NCI-H69 (cell line): ENCODE measurements at regions not wholly inside any gene's neighbourhood (a gene's known extent, or its start where the extent isn't known, plus 50 kb on each side); places are given as distances from the start of the nearest gene placed in this dataset.

Experiments used
- DNase-seq: peaks from one replicate; lab custom pipeline; 2025; lab: John Stamatoyannopoulos, UW

GRCh38 chr6:126529637-126530362 is 189.9 kb downstream of the CENPW start:
- DNase-seq: peak; percentile 56

DNA sequence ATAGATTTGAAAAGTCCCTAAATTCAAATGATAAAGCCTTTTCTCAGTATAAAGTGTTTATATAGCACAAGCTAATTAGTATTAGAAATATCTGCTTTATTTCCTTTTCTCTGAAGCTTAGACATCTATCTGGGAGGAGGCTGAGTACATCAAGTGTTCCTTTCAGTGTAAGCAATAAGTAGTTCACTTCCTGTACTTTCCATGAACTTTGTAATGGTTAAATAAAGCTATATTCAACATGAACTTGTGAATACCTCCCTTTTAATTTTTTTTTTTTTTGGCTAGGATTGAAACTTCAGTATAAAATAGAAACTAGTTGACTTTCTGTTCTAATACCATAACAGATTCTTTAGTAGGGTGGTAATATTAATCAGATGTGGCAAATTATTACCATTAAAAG is 190.9 kb downstream of the CENPW start:
- peak; percentile 12 for DNase-seq

DNA sequence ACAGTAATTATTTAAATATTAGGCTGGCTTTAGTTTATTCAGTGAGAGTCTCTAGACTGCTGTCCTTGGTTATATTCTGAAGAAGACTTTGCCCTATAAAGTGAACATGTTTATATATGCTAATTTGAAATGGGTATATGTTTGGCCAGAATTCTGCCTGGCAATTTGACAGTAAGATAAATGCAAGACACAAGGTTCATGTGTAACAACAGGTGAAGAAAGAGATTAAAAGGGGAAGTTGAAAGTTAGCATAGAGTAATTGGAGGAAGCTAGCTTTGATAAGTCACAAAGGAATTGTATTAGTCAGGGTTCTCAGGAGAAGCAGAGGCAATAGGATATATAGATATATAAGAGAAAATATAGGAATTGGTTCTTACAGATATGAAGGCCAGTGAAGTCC is 191.4 kb downstream of the CENPW start:
- DNase-seq: no peak

- no peak for DNase-seq
Observed at GRCh38 chr6:126531840-126532239, 191.9 kb downstream of the CENPW start.

- DNase-seq: no peak
Observed at GRCh38 chr6:126534401-126534800, 194.5 kb downstream of the CENPW start.

DNA sequence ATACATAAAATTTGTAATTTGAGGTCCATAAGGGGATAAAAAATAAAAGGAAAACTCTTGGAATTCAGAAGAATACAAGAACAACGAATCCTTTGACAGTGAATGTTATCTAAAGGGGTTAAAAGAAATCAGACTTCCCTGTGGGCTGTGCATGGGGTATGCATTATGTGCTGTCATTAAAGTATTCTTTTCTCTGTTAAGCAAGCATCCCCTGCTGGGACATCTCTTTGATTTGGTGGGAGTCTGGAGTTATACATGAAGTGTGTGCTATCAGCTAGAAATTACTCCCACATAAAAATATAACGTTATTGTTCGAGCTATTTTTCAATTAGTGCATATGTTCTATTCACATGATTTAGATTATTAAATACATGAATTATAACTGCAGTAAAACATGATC is 195.2 kb downstream of the CENPW start:
- DNase-seq: peak; percentile 97

DNA sequence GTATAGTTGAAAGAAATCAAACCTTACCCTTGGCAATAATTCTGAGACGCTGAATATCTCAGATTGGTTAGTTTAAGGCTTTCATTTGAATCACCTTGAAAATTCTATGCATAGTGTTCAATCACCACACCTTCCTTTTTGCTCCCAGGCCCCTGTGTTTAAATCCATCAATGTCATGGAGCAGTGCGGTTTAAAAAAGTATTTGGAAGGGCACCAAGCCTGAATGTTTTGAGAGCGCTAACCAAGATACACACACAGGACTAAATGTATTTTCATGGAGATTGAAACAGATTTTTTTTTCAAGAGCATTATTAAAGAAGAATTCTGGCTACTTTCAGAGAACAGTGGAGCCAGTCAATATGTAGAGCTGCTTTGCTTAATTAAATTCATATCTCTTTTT is 195.7 kb downstream of the CENPW start:
- peak; percentile 86 for DNase-seq

- DNase-seq: no peak
Observed at GRCh38 chr6:126537061-126537816, 197.3 kb downstream of the CENPW start.

DNA sequence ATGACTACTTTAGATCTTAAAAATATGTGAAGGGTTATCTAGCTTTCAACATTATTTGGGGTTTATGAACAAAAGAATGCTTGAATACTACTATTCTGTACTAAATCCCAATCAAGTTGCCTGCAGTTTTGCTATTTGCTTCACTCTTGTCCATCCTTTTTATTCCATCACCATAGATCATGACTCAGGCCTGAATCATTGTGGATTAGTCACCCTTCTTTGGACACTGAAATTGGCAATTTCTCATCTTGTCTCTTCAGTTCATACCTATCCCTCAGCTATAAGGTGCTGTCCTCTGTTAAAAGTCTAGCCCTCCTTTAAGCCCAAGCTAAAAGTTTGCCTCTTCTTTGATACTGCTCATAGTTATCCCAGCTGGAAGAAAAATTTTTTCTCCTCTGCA is 199.1 kb downstream of the CENPW start:
- DNase-seq: peak; percentile 38

GRCh38 chr6:126540161-126540560 is 200.2 kb downstream of the CENPW start:
- DNase-seq: peak; percentile 14

GRCh38 chr6:126541806-126542491 is 202.0 kb downstream of the CENPW start:
- DNase-seq: no peak

DNA sequence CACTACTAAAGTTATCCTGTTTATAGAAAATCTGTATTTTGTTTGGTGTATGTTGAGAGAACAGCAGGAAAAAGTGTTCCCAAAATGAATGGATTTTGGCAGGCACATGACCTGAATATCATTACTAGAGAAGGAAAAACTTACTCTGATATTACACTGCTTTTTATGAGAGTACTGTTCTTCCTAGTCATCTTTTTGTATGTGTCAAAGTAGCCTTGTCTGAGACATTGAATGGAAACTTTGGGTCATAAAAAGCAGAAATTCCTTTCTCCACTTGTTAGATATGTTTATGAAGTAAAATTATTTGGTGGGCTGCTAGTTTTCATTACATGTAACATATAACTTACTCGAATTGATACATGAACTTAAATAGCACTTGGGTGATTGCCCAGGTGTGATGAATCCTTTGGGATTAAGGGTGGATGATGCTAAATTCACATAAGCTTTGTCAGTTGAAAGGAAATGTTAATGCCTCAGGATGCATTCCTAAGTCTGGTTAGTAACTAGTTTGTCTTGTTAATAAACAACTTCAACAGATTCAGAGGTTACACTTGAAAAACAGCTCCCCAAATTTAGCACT is 206.7 kb downstream of the CENPW start:
- no peak for DNase-seq

GRCh38 chr6:126548300-126548699 is 208.4 kb downstream of the CENPW start:
- peak; percentile 10 for DNase-seq

DNA sequence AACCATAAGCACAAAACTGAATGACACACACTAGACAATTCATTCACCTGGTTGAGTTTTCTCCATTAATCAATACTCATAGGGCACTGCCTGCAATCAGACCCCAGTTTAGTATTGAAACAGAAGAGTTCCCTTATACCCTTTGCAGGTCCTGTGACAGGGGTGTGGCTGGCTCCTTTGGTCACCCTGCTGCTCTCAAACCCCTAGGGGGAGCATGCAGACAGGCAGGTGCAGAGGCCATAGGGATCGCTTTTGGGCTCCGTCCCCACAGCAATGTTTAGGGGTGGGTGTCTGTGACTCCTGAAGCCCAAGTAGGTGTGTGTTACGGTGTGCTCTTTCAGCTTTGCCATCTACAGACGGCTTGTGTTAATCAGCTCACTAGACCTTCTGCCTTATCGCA is 210.4 kb downstream of the CENPW start:
- DNase-seq: peak; percentile 42

DNA sequence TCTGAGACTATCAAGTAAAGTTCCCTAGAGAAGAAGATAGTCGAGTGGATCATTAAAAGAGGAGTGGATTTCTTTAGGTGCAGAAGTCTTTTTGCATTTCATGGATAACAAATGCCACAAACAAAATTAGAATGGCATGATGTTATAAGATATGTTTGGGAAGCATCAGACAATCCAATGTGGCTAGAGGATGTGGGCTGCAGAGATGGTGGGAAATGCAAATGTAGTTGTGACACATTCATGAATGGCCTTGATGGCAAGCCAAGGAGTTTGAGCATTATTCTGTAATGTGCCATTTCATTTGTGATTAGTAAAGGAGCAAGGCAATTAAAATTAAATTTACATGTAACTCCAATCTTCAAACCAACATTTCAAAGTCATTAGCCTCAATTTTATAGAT is 211.9 kb downstream of the CENPW start:
- no peak for DNase-seq

DNA sequence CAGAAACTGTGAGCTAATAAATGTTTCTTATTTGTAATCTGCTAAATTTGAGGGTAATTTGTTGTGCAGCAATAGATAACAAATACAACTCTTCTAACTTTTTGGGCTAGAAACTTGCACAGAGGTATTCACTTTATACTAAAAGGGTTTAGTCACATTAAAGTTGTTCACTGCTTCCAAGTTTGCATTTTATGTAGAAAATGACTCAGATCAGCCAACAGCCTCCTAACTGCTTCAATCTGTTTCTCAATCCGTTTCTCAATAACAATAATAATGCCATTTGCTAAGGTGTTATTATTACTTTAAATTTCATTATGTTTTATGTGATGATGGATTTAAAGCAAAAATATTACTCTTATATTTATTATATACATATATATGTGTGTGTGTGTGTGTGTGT is 213.9 kb downstream of the CENPW start:
- no peak for DNase-seq

- no peak for DNase-seq
Observed at GRCh38 chr6:126570507-126570906, 230.6 kb downstream of the CENPW start.

DNA sequence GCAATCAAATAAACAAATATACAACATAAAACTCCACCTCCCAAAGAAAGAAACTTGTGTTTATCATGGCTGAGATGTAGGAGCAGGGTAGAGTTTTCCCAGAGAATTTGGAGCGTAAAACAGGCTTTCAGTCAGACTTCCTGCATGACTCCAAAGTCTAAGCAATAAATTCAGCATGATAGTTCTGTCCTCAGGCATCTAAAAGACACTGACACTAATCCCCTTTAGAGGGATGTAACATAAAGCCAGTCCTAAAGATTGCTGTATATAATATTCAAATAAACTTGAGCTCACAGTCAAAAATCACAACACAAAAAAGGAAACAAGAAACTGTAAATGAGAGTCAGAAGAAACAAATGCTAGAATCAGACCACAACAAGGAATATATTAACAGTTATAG is 234.4 kb downstream of the CENPW start:
- peak; percentile 10 for DNase-seq

DNA sequence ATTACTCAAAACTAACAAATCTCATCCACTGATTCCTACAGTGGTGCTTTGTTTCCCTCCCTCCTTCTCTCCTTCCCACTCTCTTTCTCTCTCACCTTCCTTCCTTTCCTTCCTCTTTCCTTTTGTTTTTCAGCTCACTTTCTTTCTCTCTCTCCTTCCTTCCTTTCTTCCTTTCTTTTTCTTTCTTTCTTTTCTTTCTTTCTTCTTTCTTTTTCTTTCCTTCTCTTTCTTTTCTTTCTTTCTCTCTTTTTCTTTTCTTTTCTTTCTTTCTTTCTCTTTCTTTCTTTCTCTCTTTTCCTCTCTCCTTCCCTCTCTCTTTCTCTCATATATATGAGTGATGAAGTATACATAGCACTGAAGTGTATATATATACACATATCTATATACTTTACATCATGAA is 241.4 kb downstream of the CENPW start:
- DNase-seq: no peak

DNA sequence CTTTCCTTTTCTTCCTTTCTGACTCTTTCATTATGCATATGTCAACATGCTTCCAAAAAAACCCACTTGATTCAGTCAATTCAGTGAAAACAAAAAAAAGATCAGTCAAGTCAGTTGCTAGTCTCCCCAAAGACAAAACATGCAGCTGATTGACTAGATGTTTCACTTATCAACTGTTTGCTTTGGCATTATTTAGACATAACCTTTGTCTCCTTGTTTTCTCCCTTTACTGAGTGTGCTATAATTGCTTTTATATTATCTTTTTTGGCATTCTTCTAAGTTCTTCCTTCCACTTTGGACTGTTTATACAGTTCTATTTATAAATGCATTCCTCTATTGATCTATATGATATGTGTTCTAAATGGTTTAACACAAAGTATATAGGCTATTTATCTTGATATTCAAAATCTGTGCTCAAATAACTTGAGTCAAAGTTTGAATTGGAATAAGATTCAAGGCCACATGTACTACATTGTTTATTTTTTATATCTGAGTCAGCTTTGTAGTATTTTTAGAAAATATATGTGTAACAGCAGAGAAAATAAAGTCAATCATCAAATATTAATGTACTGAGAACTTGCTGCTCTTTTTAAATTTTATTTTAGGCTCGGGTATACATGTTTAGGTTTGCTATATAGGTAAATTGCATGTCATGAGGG is 260.5 kb downstream of the CENPW start:
- no peak for DNase-seq

GRCh38 chr6:126603410-126603809 is 263.5 kb downstream of the CENPW start:
- DNase-seq: no peak

GRCh38 chr6:126605089-126605488 is 265.2 kb downstream of the CENPW start:
- DNase-seq: peak; percentile 27
